ENCODE measurements at regions not wholly inside any gene's neighbourhood (a gene's known extent, or its start where the extent isn't known, plus 50 kb on each side); places are given as distances from the start of the nearest gene placed in this dataset.

GRCh38 chr12:87511371-87511770 lies 517.8 kb downstream of the C12orf50 start:
- no peak for TF ChIP-seq CTCF (IDR thresholded peaks at IDR 0.05)
- Mint-ChIP-seq H3K27ac (no peak overlapping the region), H3K36me3 (ENCODE audit: low read depth) (no peaks in the 10 kb centered on the region), H3K9me3 (peaks cover 3% of the 10 kb centered on the region), H3K4me3 (no peak overlapping the region), H3K27me3 (no peaks in the 10 kb centered on the region), H3K4me1 (no peaks in the 10 kb centered on the region)
- intact Hi-C loops (cut with micrococcal nuclease): no loop called here
- no peak for ATAC-seq (ENCODE audit: low read depth)
- CTCF ChIA-PET: no interaction called here
- POLR2A ChIA-PET: no interaction called here
- DNase-seq: no peak

DNA sequence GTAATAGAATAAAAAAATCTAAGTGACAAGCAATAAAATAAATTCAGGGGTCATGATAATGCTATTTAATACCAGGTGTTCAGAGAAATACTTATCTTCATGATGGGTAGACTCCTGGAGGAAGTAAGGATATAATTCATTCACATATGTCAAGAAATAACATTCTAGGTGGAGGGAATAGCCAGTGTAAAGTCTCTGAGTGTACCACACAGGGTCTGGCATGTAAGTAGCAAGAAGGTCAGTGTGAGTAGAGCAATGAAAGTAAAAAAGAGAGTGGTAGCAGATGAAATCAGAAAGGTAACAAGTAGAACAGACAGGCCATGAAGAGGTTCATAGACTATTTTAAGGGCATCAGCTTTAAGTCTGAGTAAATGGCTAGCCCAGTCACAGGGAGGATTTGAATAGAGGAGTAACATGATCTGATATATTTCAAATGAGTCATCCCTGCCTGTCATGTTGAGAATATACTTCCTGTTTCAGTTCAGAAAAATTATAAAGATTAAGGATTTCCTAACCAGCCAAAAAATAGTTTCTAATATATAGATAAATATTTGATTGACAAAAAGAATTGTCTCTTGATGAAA lies 519.9 kb downstream of the C12orf50 start:
- Mint-ChIP-seq H3K36me3 (ENCODE audit: low read depth) (no peaks in the 10 kb centered on the region), H3K4me3 (no peak overlapping the region), H3K27me3 (no peaks in the 10 kb centered on the region), H3K9me3 (peaks cover 3% of the 10 kb centered on the region), H3K4me1 (no peaks in the 10 kb centered on the region), H3K27ac (no peak overlapping the region)
- ChIA-PET CTCF (no interaction called here), POLR2A (no interaction called here)
- ATAC-seq (ENCODE audit: low read depth) (no peak), DNase-seq (no peak)
- intact Hi-C loops (cut with micrococcal nuclease): no loop called here
- no peak for TF ChIP-seq CTCF (IDR thresholded peaks at IDR 0.05)

DNA sequence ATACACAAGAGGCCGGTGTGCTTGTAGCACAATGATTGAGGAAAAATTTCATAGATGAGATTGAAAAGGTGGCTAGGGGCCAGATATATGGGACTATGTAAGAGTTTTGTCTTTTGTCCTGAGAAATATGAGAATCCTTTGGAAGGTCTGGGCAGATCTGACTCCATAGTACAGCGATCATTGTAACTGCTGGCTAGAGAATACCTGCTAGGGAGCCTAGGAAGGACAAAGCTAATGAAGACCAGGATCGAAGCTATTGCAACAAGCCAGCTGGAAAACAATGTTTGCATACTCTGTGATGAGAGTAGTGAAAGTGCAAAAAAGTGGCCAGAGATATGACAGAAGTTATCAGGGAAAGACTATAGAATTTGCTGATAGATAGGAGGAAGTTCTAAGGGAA lies 537.6 kb downstream of the C12orf50 start:
- POLR2A ChIA-PET: no interaction called here
- no peaks in the 10 kb centered on the region for H3K27me3 Mint-ChIP-seq
- ATAC-seq (ENCODE audit: low read depth): no peak

DNA sequence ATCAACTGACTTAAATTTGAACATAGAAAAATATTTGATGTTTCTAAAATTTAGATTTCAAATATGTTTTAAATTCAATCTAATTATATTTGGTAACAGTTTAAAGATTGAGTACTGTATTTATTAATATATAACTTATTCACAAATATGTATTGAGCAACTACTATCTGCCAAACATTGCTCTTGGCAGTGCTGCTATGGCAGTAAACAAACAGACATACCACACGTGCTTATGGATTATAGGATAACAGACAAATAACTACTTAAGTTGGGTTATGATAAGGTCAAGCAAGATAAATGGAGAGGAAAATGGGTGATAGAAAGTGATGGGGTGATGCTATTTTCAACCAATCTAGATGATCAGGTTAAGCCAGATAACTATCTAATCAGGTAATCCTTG lies 538.1 kb downstream of the C12orf50 start:
- intact Hi-C loops (cut with micrococcal nuclease): no loop called here
- no peak for TF ChIP-seq CTCF (IDR thresholded peaks at IDR 0.05)
- Mint-ChIP-seq H3K4me3 (no peak overlapping the region), H3K9me3 (peaks cover 2% of the 10 kb centered on the region), H3K27me3 (no peaks in the 10 kb centered on the region), H3K4me1 (no peaks in the 10 kb centered on the region), H3K36me3 (ENCODE audit: low read depth) (no peaks in the 10 kb centered on the region), H3K27ac (no peak overlapping the region)
- CTCF ChIA-PET: no interaction called here
- ATAC-seq (ENCODE audit: low read depth) (no peak), DNase-seq (no peak)
- POLR2A ChIA-PET: no interaction called here

More for the DNA sequence above, 537.6 kb downstream of the C12orf50 start:
- CTCF ChIA-PET: no interaction called here
- no peak for TF ChIP-seq CTCF (IDR thresholded peaks at IDR 0.05)
- Mint-ChIP-seq H3K27ac (no peak overlapping the region), H3K4me1 (no peaks in the 10 kb centered on the region), H3K36me3 (ENCODE audit: low read depth) (no peaks in the 10 kb centered on the region), H3K9me3 (peaks cover 2% of the 10 kb centered on the region), H3K4me3 (no peak overlapping the region)
- no peak for DNase-seq
- intact Hi-C loops (cut with micrococcal nuclease): no loop called here

DNA sequence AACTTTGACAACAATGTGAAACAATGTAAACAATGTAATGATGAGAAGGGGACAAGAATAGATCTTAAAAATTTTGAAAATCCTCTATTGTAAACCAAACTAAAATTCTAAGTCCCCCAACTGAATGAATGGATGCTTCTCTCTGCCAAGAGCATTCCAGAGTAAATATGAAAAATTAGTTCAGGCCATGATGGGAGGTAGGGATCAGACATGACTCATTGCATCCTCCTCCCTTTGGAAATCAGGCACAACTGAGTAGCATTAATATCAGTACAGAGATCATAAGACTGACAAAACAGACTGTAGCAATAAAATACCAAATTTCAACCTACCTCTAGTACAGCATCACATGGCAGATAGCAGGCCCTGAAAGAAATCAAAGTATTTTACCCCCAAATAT lies 559.9 kb downstream of the C12orf50 start:
- ChIA-PET CTCF (no interaction called here), POLR2A (no interaction called here)
- Mint-ChIP-seq H3K27ac (no peak overlapping the region), H3K27me3 (no peaks in the 10 kb centered on the region), H3K4me1 (no peaks in the 10 kb centered on the region), H3K36me3 (ENCODE audit: low read depth) (no peaks in the 10 kb centered on the region), H3K9me3 (peaks cover 7% of the 10 kb centered on the region), H3K4me3 (no peak overlapping the region)
- ATAC-seq (ENCODE audit: low read depth): no peak
- intact Hi-C loops (cut with micrococcal nuclease): no loop called here
- no peak for TF ChIP-seq CTCF (IDR thresholded peaks at IDR 0.05)
- DNase-seq: no peak
